Mucosa of descending colon (tissue), 3 donors: ENCODE measurements at regions not wholly inside any gene's neighbourhood (a gene's known extent, or its start where the extent isn't known, plus 50 kb on each side); places are given as distances from the start of the nearest gene placed in this dataset.

Source experiments
- ATAC-seq: fragments of 200-7000 bp; cut with Tn5 transposase; one replicate; pipeline ENCODE4 v1.9.1; 2020; ENCODE audit warnings: mild to moderate bottlenecking, moderate library complexity
- DNase-seq, 3 donors: peaks; one replicate each; pipeline ENCODE4 v3.0.0-alpha.2; 2020
- H3K36me3 ChIP-seq: fragments of 200-600 bp; one replicate; pipeline ENCODE4 v1.8.0; 2021; ENCODE audit warnings: low read depth, mild to moderate bottlenecking
- H3K4me1 ChIP-seq: fragments of 200-600 bp; one replicate; pipeline ENCODE4 v1.8.0; 2021; ENCODE audit warnings: low read depth, mild to moderate bottlenecking
- H3K4me3 ChIP-seq: fragments of 200-600 bp; one replicate; pipeline ENCODE4 v1.8.0; 2021; ENCODE audit warnings: mild to moderate bottlenecking
- H3K9me3 ChIP-seq: fragments of 200-600 bp; one replicate; pipeline ENCODE4 v1.8.0; 2021; ENCODE audit warnings: mild to moderate bottlenecking
- CTCF ChIP-seq: fragments of 200-600 bp; IDR thresholded peaks from one replicate; pipeline ENCODE4 v1.8.0; 2022; ENCODE audit warnings: antibody characterized with exemption, mild to moderate bottlenecking
- intact Hi-C, 2 donors: fragments of 100-400 bp; cut with DNase I in 1 of 2; cut with micrococcal nuclease in 1 of 2; formaldehyde crosslinking; loops; one replicate each; pipeline versions ENCODE4 v1.11.0 to v1.11.1; 2022; cut with DNase I, micrococcal nuclease
- donor health status: DM: no; HTN: no; CAD: no; lungs with moderate emphysema.
- donor health status: DM: no; HTN: no; CAD: no.
- donor health status: DM: no; HTN: yes; CAD: no.

- Histone ChIP-seq H3K4me3 (no peak overlapping the region), H3K4me1 (no peaks in the 10 kb centered on the region), H3K36me3 (no peaks in the 10 kb centered on the region), H3K9me3 (peaks cover 5% of the 10 kb centered on the region)
- no peak for DNase-seq
- TF ChIP-seq CTCF = no peak
- intact Hi-C loops = no loop called here
- ATAC-seq = no peak
Measured at GRCh38 chr12:42791399-42791798, 201.9 kb upstream of the PRICKLE1 start.

GRCh38 chr12:42790761-42791151 is 201.2 kb upstream of the PRICKLE1 start:
- TF ChIP-seq CTCF = no peak
- intact Hi-C loops = no loop called here
- H3K4me1 ChIP-seq = no peaks in the 10 kb centered on the region
- no peaks in the 10 kb centered on the region for H3K36me3 ChIP-seq
- no peak overlapping the region for H3K4me3 ChIP-seq
- ATAC-seq (no peak), DNase-seq (peak in 1 of 3 donors; percentile 7)
- H3K9me3 ChIP-seq = peaks cover 5% of the 10 kb centered on the region

- ATAC-seq (no peak), DNase-seq (no peak)
- Histone ChIP-seq H3K4me3 (no peak overlapping the region), H3K9me3 (peaks cover 5% of the 10 kb centered on the region), H3K4me1 (no peaks in the 10 kb centered on the region), H3K36me3 (no peaks in the 10 kb centered on the region)
- intact Hi-C loops = no loop called here
- TF ChIP-seq CTCF = no peak
Measured at GRCh38 chr12:42789808-42790760, 200.5 kb upstream of the PRICKLE1 start.

- Histone ChIP-seq H3K4me1 (no peaks in the 10 kb centered on the region), H3K9me3 (no peaks in the 10 kb centered on the region), H3K36me3 (no peaks in the 10 kb centered on the region), H3K4me3 (no peak overlapping the region)
- intact Hi-C loops = no loop called here
- no peak for DNase-seq
- ATAC-seq = no peak
- no peak for TF ChIP-seq CTCF
Measured at GRCh38 chr12:42786400-42787148, 197.0 kb upstream of the PRICKLE1 start.

GRCh38 chr12:42785944-42786343 is 196.4 kb upstream of the PRICKLE1 start:
- DNase-seq (no peak), ATAC-seq (no peak)
- H3K36me3 ChIP-seq = no peaks in the 10 kb centered on the region
- no peak for TF ChIP-seq CTCF
- intact Hi-C loops = no loop called here
- no peaks in the 10 kb centered on the region for H3K4me1 ChIP-seq
- no peak overlapping the region for H3K4me3 ChIP-seq
- H3K9me3 ChIP-seq = no peaks in the 10 kb centered on the region
